Endodermal cell (in vitro differentiated cells): ENCODE measurements at regions not wholly inside any gene's neighbourhood (a gene's known extent, or its start where the extent isn't known, plus 50 kb on each side); places are given as distances from the start of the nearest gene placed in this dataset.
A peak's percentile ranks its signal among the peaks of the same experiment; 100 is the strongest.
"Not testable (repeated sequence)": the region's sequence is repeated elsewhere in the genome, so short reads cannot be mapped to it uniquely, and the experiment has no call there.

ENCODE experiments used
- DNase-seq: peaks from one replicate; pipeline ENCODE4 v3.0.0-alpha.2; 2017
- H3K27ac ChIP-seq: 2 replicates; pipeline ENCODE4 v1.5.1; 2013; ENCODE audit warnings: mild to moderate bottlenecking, low read depth, low read length, moderate library complexity
- H3K27me3 ChIP-seq: 2 replicates; pipeline ENCODE4 v1.6.1; 2013; ENCODE audit warnings: mild to moderate bottlenecking, low read length, moderate library complexity; ENCODE audit not compliant: insufficient read depth, control insufficient read depth, poor library complexity, severe bottlenecking
- H3K36me3 ChIP-seq: 2 replicates; pipeline ENCODE4 v1.7.0; 2013; ENCODE audit warnings: mild to moderate bottlenecking, low read length, moderate library complexity; ENCODE audit not compliant: control insufficient read depth, insufficient read depth
- H3K4me1 ChIP-seq: one replicate; pipeline ENCODE4 v1.7.0; 2013; ENCODE audit warnings: low read length; ENCODE audit not compliant: control insufficient read depth, insufficient read depth
- H3K4me3 ChIP-seq: 2 replicates; pipeline ENCODE4 v1.5.1; 2013; ENCODE audit warnings: mild to moderate bottlenecking, low read length, moderate library complexity
- H3K9ac ChIP-seq: 2 replicates; pipeline ENCODE4 v1.6.1; 2013; ENCODE audit warnings: mild to moderate bottlenecking, low read length, moderate library complexity; ENCODE audit not compliant: poor library complexity, severe bottlenecking; ENCODE audit errors: extremely low read depth
- H3K9me3 ChIP-seq: 2 replicates; pipeline ENCODE4 v1.6.1; 2013; ENCODE audit warnings: mild to moderate bottlenecking, low read length, moderate library complexity; ENCODE audit not compliant: control insufficient read depth
- H3K27ac Mint-ChIP-seq: 2 replicates; pipeline ENCODE4 v1.8.0; 2020; ENCODE audit warnings: mixed read lengths
- H3K27me3 Mint-ChIP-seq: 2 replicates; pipeline ENCODE4 v1.8.0; 2021; ENCODE audit warnings: mild to moderate bottlenecking, mixed read lengths; ENCODE audit not compliant: insufficient read depth
- H3K36me3 Mint-ChIP-seq: 2 replicates; pipeline ENCODE4 v1.8.0; 2020; ENCODE audit warnings: low read depth, mixed read lengths
- H3K4me1 Mint-ChIP-seq: 2 replicates; pipeline ENCODE4 v1.8.0; 2020; ENCODE audit warnings: mixed read lengths
- H3K4me3 Mint-ChIP-seq: 2 replicates; pipeline ENCODE4 v1.8.0; 2020; ENCODE audit warnings: mild to moderate bottlenecking, moderate library complexity, mixed read lengths
- H3K9me3 Mint-ChIP-seq: 2 replicates; pipeline ENCODE4 v1.8.0; 2020; ENCODE audit warnings: mild to moderate bottlenecking, mixed read lengths
- WGBS, 2 experiments: methylation state at CpG; one replicate each; pipeline versions ENCODE4 v1.1.5 to v1.1.7; 2013; ENCODE audit warnings: missing lambda C conversion rate in 2 of 2, mixed read lengths in 1 of 2; ENCODE audit not compliant: insufficient coverage in 1 of 2, insufficient read length in 1 of 2; 5-methylcytosine and 5-hydroxymethylcytosine counted together
- TF ChIP-seq, protein P1 (sequence below): fragments of 200-600 bp; sonication (generic); conservative IDR thresholded peaks from 2 replicates; pipeline ENCODE4 v1.5.0; 2021; ENCODE audit warnings: antibody characterized with exemption, mild to moderate bottlenecking

DNA sequence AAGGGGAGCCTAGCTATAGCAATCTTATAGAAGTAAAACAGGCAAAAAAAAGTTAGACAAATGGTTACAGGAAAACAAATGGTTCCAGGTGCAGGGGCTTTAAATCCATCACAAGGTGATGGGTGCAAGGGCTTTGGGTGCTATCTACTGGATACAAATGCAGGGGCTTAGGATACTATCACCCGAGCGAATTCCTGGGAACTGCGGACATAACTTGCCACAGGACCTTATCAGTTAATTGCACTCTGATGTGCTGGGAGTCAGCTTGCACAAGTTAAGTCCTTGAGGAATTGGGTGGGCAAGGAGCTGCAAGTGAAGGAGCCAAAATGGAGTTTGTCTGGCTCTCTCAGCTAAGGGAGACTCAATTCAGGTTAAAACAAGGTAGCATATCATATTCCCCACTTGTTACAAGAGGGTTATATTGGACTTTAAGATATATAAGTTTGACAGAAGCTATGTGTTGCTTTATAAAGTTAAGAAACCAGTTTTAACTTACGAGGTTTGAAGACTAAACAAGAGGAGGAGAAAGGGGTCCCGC is 115.0 kb upstream of the PZP start:
- TF ChIP-seq, protein P1, sequence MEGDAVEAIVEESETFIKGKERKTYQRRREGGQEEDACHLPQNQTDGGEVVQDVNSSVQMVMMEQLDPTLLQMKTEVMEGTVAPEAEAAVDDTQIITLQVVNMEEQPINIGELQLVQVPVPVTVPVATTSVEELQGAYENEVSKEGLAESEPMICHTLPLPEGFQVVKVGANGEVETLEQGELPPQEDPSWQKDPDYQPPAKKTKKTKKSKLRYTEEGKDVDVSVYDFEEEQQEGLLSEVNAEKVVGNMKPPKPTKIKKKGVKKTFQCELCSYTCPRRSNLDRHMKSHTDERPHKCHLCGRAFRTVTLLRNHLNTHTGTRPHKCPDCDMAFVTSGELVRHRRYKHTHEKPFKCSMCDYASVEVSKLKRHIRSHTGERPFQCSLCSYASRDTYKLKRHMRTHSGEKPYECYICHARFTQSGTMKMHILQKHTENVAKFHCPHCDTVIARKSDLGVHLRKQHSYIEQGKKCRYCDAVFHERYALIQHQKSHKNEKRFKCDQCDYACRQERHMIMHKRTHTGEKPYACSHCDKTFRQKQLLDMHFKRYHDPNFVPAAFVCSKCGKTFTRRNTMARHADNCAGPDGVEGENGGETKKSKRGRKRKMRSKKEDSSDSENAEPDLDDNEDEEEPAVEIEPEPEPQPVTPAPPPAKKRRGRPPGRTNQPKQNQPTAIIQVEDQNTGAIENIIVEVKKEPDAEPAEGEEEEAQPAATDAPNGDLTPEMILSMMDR, result no peak
- Mint-ChIP-seq H3K4me3 (no peak overlapping the region), H3K27me3 (no peaks in the 10 kb centered on the region)

DNA sequence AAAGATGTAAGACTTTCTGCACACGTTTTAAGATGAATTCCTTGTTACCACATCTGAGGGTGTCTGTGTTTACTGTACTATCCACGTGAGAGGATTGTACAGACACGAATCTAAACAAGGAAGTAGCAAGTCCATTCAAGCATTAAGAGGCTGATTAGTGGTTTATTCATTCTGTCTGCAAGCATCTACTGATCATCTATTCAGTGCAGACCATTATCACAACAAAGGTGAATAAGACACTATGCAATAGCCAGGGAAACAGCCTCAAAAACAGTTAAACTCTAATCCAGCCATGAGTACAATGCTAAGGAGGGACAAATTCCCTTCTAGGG is 111.6 kb upstream of the PZP start:
- Histone ChIP-seq H3K36me3 (no peaks in the 10 kb centered on the region), H3K9ac (no peak overlapping the region), H3K4me1 (no peaks in the 10 kb centered on the region), H3K4me3 (no peak overlapping the region), H3K27me3 (no peaks in the 10 kb centered on the region), H3K27ac (no peak overlapping the region), H3K9me3 (no peaks in the 10 kb centered on the region)
- H3K4me3 Mint-ChIP-seq, result no peak overlapping the region
- peaks cover 32% of the 10 kb centered on the region for H3K4me1 Mint-ChIP-seq
- H3K36me3 Mint-ChIP-seq, result peaks cover 5% of the 10 kb centered on the region
- DNase-seq, result no peak
- peak overlapping the region; percentile 3 for H3K27ac Mint-ChIP-seq
- WGBS, 2 experiments, result 71 to 87% methylated on average over 3 of the region's 3 CpGs
- H3K9me3 Mint-ChIP-seq, result no peaks in the 10 kb centered on the region
- H3K27me3 Mint-ChIP-seq, result no peaks in the 10 kb centered on the region
- TF ChIP-seq, protein P1, result no peak

More for the DNA sequence above, 115.0 kb upstream of the PZP start:
- H3K36me3 Mint-ChIP-seq, result peaks cover under 1% of the 10 kb centered on the region
- no peaks in the 10 kb centered on the region for H3K4me1 ChIP-seq
- H3K4me3 ChIP-seq, result no peak overlapping the region
- no peaks in the 10 kb centered on the region for H3K27me3 ChIP-seq
- 79 to 80% methylated on average over 5 of the region's 5 CpGs for WGBS, 2 experiments
- H3K27ac ChIP-seq, result no peak overlapping the region
- H3K36me3 ChIP-seq, result no peaks in the 10 kb centered on the region
- peaks cover 27% of the 10 kb centered on the region for H3K4me1 Mint-ChIP-seq
- H3K9ac ChIP-seq, result no peak overlapping the region
- H3K9me3 Mint-ChIP-seq, result no peaks in the 10 kb centered on the region
- DNase-seq, result no peak
- no peaks in the 10 kb centered on the region for H3K9me3 ChIP-seq
- peak overlapping the region; percentile 20 for H3K27ac Mint-ChIP-seq

DNA sequence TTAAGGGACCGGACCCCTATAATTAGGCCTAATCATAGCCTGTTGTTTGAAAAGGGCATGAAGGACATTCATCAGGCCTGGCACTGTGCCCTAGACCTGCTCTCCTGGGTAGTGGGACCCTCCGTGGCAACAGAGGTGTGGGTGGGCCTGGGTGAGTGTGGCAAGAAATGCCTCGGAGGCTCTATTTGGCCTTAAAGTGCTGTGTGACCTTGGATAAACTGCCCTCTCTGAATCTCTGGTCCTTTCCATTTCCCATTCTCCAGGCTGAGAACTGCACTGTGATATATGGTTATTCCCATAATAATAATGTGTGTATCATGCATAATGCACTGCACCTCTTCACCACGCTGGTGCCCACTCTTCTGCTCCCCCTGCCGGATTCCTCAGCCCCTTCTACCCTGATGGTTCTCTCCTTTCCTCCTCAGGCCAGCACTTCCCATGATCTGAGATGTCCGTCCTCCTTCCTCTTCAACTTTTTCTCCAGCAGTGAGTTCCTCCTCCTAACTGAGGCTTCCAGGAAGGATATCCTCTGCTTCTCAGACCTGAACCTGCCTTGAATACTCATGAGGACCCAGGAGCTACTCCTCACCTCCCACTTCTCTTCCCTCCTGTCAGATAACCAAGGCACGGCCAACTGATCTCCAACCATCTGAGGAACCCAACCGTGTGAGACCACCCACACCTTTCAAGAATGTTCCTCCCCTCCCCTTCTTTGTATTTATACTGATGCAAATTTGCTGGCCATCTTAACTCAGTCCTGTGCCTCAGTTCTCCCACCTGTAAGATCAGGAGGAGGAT is 111.0 kb upstream of the PZP start:
- H3K9me3 Mint-ChIP-seq, result no peaks in the 10 kb centered on the region

DNA sequence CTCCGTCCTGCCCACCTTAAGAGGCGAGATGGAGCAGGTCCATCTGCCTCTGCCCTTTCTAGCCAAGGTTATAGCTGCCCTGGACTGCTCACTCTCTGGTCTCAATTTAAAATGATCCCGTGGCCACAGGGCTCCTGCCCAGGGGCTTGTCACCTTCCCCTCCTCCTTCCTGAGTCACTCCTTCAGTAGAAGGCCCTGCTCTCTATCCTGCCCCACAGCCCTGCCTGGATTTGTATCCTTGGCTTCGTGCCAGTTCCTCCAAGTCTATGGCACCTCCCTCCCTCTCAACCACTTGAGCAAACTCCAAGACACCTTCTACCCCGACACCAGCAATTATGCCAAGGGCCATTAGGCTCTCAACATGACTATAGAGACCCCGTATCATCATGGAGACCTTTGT is 105.3 kb upstream of the PZP start:
- H3K9me3 ChIP-seq, H3K27me3 Mint-ChIP-seq, H3K4me3 Mint-ChIP-seq, H3K36me3 ChIP-seq, H3K27ac Mint-ChIP-seq, H3K4me1 ChIP-seq, H3K4me1 Mint-ChIP-seq, H3K27me3 ChIP-seq, H3K27ac ChIP-seq, H3K4me3 ChIP-seq, H3K9me3 Mint-ChIP-seq, H3K9ac ChIP-seq, DNase-seq: not testable (repeated sequence)
- 39 to 58% methylated on average over 3 to 5 of the region's 6 CpGs for WGBS, 2 experiments
- peaks cover 41% of the 10 kb centered on the region for H3K36me3 Mint-ChIP-seq

More for the DNA sequence above, 111.0 kb upstream of the PZP start:
- no peaks in the 10 kb centered on the region for H3K36me3 ChIP-seq
- H3K9me3 ChIP-seq, result no peaks in the 10 kb centered on the region
- TF ChIP-seq, protein P1, result no peak
- no peak overlapping the region for H3K9ac ChIP-seq
- H3K27me3 Mint-ChIP-seq, result no peaks in the 10 kb centered on the region
- H3K27ac Mint-ChIP-seq, result peak overlapping the region; percentile 3
- 74 to 80% methylated on average over 5 to 8 of the region's 8 CpGs for WGBS, 2 experiments
- DNase-seq, result no peak
- H3K4me3 ChIP-seq, result no peak overlapping the region
- H3K27ac ChIP-seq, result no peak overlapping the region
- peaks cover 6% of the 10 kb centered on the region for H3K36me3 Mint-ChIP-seq
- H3K4me1 ChIP-seq, result no peaks in the 10 kb centered on the region
- H3K4me1 Mint-ChIP-seq, result peaks cover 32% of the 10 kb centered on the region
- no peak overlapping the region for H3K4me3 Mint-ChIP-seq
- no peaks in the 10 kb centered on the region for H3K27me3 ChIP-seq
